LNCAP (cell line): ENCODE measurements at regions not wholly inside any gene's neighbourhood (a gene's known extent, or its start where the extent isn't known, plus 50 kb on each side); places are given as distances from the start of the nearest gene placed in this dataset.

ENCODE experiments used
- TF ChIP-seq, protein P1 (sequence below): fragments of 450-650 bp; IDR thresholded peaks from 2 replicates; pipeline ENCODE4 v1.5.1; 2017; ENCODE audit warnings: mild to moderate bottlenecking

DNA sequence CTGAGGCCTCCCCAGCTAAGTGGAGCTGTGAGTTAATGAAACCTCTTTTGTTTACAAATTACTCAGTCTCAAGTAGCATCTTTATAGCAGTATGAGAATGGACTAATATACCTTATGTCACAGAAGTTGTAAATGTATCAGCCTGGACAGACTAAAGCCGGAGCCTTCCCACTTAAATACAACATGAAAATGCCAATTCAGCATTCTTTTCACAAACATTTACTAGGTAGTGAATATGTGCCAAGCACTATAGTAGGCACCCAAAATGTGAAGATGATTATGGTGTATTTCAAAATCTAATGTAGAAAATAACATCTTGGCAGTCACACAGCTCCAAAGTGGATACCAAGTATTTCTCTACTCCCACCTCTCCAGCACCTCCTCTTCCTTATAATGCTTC is 693.0 kb downstream of the KCNJ2 start:
- TF ChIP-seq, protein P1, sequence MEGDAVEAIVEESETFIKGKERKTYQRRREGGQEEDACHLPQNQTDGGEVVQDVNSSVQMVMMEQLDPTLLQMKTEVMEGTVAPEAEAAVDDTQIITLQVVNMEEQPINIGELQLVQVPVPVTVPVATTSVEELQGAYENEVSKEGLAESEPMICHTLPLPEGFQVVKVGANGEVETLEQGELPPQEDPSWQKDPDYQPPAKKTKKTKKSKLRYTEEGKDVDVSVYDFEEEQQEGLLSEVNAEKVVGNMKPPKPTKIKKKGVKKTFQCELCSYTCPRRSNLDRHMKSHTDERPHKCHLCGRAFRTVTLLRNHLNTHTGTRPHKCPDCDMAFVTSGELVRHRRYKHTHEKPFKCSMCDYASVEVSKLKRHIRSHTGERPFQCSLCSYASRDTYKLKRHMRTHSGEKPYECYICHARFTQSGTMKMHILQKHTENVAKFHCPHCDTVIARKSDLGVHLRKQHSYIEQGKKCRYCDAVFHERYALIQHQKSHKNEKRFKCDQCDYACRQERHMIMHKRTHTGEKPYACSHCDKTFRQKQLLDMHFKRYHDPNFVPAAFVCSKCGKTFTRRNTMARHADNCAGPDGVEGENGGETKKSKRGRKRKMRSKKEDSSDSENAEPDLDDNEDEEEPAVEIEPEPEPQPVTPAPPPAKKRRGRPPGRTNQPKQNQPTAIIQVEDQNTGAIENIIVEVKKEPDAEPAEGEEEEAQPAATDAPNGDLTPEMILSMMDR = no peak

DNA sequence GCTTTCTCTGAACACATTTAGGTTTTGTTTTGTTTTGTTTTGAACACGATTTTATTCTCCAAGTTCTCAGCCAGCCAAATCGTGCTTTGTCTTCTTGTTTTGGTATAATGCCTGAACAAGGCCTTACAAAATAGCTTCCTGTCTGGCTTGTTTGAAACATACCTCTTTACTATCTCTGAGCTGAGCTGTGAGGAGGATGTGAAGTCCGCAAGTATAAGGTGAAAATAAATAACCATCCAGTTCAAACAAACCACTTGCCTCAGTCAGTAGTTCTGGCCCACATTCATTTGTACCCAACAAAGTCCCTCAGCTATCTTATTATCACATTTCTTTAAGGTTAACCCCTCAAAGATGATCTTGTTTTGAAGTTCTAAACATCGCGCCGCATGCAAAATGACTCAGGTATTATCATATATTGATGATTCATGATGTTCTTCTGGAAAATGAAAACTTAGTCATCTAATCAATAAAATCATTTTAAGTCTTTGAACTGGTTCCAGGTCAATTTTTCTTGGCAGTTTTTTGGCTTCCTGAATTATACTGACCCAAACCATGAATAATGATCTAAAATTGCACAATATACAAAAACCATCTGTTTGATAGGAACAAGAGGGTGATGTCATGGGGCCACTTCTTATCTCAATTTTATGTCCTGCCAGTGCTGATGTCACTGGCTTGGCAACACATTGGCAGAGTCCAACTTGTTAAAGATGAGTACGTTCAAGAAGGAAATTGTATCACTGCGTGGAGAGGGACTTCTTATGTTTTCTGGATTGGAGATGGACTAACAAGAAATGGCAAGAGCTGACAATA is 694.3 kb downstream of the KCNJ2 start:
- TF ChIP-seq, protein P1 = no peak

DNA sequence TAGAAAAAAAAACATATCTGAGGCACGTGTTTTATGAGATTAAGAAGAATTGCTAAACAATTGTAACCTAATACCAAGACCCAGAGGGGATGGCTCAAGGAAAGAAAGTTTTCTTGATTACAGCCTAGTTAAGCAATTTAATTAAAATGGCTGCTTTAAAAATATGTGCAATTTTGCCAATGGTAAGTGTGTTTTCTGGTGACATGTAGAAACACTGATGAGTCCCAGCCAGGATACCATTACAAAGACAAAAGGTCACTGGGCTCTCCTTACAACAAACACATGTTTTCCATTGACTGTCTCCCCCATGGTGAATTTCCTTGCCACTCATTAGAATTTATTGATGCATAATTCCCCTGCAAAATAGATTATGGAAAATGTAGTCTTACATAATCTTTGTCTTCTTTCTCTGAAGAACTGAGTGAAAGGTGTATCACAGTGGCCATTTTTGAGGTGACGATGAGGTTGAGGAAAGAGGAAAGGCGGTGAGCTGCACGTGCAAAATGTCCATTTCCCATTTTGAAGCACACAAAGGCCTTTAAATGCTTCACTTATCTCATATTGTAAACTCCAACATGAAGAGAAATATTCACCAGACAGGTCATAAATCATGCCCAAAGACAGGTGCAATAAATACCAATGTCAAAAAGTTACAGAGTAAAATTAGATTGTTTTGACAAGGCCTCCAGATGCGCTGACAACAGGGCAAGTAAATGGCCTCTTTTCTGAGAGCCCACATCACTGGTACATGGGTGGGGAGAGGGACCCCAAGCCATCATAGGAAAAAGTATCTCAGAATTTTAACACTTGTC is 696.9 kb downstream of the KCNJ2 start:
- TF ChIP-seq, protein P1 = no peak

DNA sequence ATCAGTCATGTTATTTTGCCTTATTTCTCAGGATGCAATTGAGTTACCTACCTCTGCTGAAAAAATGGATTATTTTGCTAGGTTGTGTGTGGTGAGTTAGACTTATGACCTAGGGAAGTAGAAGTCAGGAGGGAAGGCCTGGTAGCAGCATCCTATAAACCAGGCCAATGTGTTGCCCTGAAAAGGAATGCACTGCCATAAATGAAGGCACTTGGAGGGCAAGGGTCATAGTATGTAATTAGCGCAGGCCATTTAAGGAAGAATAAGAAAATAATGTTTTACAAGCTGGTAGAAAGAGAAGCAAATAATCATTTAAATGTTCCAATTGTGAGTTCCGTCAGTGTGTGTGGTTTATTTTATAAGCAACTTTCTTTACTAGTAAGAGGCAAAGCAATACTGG is 698.8 kb downstream of the KCNJ2 start:
- TF ChIP-seq, protein P1 = no peak

DNA sequence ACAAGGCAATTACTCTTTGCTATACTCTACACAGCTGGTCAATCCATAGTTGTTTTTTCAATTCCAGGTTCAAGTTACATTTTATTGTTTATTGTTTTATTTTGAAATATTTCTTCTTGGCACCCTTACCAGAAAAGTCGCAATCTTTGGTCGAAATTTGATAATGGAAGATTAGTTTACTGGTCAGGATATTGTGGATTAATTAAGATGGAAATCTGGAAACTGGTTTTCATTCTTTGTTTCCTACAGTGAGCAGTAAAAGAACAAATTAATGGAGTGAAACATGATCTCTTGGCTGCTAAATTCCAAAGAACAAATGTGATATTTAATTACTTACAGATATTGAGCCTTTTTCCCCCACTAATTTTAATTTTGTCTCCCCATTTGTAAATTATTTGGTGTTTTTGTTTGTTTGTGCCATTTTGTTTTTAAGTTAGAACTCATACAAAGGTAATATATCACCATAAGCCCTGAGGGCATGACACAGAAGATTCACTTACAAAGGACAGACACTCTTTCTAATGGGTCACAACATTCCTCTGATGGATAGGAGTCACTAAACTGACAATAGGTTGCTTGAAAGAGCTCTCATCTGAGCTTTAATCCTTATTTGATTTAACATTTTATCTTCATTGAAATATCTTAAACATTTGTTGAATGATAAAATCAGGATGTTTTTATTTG is 700.2 kb downstream of the KCNJ2 start:
- TF ChIP-seq, protein P1 = no peak

DNA sequence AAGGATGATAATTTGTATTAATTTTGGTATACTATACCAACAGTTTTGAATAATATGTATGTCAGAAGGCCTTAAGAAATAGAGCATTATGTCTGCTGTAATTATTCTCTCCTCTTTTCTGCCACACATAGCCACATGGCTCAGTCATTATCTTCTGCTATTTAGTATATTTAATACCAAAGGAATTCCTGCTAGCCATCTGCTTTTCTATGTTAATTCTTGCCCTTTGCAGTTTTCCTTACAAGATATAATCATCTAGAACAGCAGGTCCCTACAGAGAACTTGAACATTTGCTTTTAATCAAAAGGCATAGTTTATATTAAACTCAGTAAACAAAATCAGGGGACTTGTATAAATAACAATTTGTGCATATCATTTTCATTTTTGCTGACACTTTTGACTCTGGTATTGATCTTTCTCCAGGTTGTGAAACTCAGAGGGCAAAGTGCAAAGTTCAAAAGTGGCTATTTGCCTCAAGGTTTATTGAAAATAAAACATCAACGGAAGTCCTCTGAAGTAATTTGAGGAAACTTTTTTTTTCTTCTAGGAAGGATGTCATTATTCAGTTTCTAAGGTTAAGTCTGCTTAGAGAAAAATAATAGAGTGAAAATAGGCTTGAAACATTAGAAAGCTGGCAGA is 702.0 kb downstream of the KCNJ2 start:
- TF ChIP-seq, protein P1 = no peak

DNA sequence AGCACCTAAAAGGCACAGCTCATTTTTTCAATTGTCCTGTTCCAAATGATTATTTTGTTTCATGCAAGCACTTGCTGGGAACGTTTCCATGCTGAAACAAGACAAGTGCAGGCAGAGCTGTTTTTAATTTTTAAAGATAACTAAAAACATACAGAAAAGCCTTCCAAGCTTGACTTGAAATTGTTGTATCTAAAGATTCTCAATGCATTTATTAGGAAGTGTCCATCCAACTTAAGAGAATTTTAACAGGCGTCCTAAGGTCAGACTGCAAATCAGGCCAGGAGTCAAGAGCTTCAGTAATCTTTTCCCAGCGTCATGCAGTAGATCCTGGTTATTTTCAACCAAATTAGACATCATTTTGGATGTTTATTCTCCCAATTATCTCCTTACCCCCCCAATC is 702.8 kb downstream of the KCNJ2 start:
- TF ChIP-seq, protein P1 = no peak
